Activated gamma-delta T cell (primary cell): ENCODE measurements at regions not wholly inside any gene's neighbourhood (a gene's known extent, or its start where the extent isn't known, plus 50 kb on each side); places are given as distances from the start of the nearest gene placed in this dataset.

Experiments
- DNase-seq: peaks from one replicate; lab custom pipeline; 2025; lab: John Stamatoyannopoulos, UW

GRCh38 chr2:67658820-67659219 lies 261.7 kb downstream of the ETAA1 start:
- no peak for DNase-seq

DNA sequence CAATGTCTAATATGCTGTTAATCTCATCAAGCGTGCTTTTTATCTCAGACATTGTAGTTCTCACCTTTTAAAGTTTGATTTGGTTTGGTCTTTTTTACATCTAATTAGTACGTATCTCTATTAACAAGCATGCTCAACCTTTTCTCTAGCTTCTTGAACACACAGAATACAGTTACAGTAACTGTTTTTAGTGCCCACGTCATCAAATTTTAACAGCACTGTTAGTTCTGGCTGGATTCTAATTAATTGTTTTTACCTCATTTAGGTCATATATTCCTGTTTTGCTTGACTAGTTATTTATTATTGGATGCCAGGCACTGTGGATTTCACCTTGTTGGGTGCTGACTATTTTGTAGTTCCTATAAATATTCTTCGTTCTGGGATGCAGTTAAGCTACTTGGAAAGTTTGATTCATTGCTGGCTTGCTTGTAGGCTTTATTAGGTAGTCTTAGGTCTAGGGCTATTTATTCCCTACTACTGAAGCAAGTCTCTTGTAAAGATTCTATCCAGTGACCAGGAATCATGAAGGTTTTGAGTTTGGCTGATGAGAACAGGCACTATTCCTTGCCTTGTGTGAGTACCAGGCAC lies 263.0 kb downstream of the ETAA1 start:
- no peak for DNase-seq

GRCh38 chr2:67660871-67661270 lies 263.7 kb downstream of the ETAA1 start:
- no peak for DNase-seq

- DNase-seq, result no peak
These were observed 265.1 kb downstream of the ETAA1 start for GRCh38 chr2:67662222-67662621.

- DNase-seq, result no peak
These were observed 266.6 kb downstream of the ETAA1 start for GRCh38 chr2:67663776-67664175.

DNA sequence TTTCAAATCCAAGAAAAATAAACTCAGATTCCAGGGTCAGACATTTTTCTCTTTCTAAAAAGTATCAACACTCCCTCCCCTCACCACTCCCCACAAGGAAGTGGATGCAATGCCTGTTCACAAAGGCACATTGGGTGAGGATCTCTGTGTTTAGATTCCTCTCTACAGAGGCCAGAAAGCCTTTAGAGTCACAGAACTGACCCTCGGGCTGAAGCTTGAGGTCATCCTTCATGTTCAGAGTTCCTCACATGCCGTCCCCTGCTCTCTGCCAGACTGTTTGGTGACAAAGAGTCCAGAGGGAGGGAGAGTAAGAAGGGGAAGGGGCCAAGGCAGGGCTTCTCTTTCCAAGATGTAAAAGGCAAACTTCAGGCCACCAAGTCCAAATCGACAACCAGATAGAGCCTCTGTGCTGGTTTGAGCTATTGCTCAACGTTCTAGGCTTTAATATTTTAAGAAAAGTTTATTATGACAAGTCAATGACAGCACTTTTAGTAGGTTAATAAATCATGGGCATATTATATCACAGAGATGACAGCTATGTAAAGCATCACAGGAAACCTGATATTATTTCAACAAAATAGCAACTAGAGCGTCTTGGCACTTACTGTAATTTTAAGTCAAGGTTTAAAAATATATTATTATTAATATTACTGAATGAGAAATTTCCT lies 269.4 kb downstream of the ETAA1 start:
- DNase-seq, result no peak

GRCh38 chr2:67667054-67667908 lies 270.1 kb downstream of the ETAA1 start:
- no peak for DNase-seq

- DNase-seq, result no peak
These were observed 271.4 kb downstream of the ETAA1 start for GRCh38 chr2:67668538-67668937.

- DNase-seq, result no peak
These were observed 272.0 kb downstream of the ETAA1 start for GRCh38 chr2:67669168-67669567.

- DNase-seq, result no peak
These were observed 272.6 kb downstream of the ETAA1 start for GRCh38 chr2:67669766-67670165.

- DNase-seq, result no peak
These were observed 273.6 kb downstream of the ETAA1 start for GRCh38 chr2:67670747-67671183.

DNA sequence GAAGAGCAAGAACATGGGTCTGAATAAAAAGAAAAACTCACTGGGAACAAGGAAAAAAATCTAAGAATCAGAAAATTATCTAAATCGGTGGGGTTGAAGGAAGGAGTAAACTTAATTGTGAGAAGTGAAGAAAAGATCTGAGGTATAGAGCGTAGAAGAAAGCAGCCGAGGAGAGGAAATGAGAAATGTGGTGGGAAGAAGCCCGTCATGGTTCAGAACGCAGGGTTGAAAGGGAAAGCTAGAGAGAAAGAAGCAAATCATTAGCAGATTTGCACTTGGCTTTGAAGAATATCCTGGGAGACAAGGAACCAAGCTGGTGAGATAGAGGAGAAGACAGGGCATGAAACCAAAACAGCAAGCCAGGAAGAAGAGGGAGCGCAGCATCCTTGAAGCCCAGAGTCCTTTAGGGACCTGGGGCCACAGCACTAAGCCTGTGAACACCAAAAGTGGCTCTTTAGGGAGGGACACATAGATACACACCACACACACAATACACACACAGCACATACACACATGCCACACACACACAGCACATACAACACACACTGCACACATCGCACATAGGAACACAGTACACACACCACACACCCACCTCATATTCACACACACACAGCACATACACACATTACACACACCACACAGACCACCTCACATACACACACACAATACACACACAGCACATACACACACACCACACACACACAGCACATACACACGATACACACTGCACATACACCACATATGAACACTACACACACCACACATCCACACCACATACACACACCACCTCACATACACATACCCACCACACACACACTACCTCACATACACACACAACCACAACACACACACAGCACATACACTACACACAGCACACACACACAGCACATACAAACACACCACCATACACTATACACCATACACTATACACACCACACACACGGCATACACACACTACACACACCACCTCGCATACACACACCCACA lies 274.6 kb downstream of the ETAA1 start:
- DNase-seq, result no peak

GRCh38 chr2:67674668-67675067 lies 277.5 kb downstream of the ETAA1 start:
- DNase-seq, result no peak

DNA sequence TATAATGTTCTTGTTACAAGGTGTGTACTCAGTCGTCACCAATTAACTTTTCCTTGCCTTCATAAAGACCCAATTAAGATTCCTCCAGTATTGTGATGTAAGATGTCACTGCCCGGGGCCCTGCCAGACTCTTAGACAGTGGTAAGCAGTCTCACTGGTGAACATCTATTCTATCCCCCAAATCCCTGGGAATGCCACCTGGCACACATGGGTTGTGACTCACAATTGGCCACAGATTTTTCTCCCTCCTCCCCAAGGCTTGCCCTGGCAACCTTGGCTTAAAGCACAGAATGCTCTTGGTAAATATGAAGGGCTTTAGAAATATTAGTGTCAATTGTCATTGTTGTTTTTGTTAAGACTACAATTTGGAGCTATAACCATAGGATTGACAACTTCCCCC lies 287.9 kb downstream of the ETAA1 start:
- DNase-seq, result no peak

DNA sequence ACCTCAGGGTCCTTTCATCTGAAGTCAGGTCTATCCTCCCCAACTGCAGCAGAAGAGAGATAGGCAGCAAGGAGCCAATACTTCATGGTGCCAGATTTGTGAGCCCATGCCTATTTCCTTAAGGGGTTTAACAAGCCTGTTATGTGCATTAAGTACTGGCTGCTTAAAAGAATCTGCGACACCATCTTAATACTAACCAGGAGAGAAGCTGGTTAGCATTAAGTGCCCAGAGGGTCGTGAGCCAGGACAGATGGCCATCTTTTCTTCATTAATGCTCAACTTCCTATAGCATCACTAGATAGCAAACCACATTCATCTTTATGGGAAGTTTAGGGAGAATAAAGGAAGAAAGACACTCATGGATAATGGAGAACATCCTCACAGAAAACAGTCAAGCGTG lies 289.1 kb downstream of the ETAA1 start:
- DNase-seq, result no peak

DNA sequence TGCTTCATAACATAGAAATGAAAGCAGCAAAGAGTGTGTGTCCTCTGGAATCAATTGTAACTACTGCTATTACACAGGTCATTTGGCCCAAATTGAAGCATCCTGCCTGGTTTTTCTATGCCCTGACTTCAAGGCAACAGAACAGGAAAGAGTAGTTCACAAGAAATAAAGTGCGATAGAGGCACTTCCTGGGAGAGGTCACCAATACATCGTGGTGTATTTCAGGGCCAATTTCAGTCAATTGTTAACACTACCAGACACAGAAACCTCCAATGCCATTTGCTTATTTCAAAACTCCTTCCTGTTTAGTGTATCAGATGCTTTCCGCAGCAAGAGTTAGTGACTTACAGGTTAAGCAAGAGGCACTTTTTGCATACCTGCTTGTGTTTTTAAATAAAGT lies 292.1 kb downstream of the ETAA1 start:
- DNase-seq, result no peak

DNA sequence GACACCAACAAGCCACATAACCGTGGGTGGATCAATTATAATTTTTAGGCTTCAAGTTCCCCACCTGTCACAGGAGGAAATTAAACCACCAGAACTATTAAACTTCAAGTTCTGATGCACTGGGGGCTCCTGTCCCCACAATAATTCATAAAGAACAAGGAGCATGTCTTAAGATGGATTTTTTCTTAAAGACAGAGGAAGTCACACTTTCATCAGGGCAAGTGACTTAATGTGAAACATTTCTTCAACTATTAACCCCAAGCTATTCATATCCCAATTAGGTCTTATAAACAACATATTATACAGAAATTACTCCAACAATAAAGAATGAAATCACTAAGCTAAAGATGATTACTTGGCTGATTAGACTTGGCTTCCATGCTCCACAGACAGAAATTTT lies 292.5 kb downstream of the ETAA1 start:
- DNase-seq, result no peak

DNA sequence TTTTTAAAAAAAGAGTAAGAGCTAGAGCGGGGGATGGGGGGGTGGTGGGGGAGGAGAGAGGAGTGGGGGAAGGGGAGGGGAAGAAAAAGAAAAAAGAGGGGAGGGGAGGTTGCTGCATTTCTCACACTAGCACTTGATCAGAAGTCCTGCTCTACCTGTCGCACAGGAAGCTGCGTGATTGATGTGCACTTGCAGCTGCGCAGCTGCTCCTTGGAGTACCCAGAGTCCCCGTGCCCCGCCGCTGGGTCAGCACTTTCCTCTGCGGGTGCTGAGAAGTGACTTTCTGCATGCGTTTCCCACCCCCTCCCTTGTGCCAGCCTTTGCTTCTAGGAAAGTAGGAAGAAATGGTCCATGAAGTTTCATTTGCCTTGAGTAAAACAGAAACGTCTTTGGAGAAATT lies 297.3 kb downstream of the ETAA1 start:
- no peak for DNase-seq

- no peak for DNase-seq
These were observed 303.9 kb downstream of the ETAA1 start for GRCh38 chr2:67701011-67701410.

- no peak for DNase-seq
These were observed 305.2 kb downstream of the ETAA1 start for GRCh38 chr2:67702284-67702683.

DNA sequence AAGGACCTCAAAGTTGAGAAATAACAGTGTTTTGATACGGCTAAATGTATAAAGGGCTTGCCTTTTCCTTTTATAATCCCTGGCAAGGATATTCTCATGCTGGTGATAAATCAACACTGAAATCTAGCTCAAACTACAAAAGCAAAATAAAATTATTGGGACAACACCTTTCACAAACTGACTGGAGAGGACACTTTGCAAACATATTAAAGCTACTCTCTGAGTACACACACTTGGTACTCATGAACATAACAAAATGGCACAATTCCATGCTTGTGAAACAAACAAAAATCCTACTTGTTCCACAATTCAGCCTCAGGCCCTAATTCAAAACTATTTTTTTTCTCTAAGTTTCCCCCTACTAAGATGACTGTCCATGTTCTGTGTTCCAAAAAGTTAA lies 305.8 kb downstream of the ETAA1 start:
- no peak for DNase-seq

DNA sequence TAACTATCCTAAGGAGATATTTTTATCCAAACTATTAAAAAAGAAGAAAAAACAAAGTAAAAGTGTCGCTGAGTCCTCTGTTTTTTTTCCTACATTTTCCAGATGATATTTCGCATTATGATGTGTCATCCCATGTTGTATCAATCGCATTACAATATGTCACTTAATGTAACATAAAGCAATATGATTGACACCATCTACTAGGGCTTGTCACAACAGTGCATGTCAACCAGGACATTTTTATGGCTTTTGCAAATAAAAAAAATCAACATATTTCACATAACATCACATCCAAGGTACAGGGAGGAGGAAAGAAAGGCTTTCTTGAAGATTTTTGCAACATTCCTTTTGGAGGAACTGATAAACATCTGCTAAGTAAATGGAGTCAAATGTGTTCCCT lies 308.9 kb downstream of the ETAA1 start:
- DNase-seq, result no peak
